ENCODE measurements at regions not wholly inside any gene's neighbourhood (a gene's known extent, or its start where the extent isn't known, plus 50 kb on each side); places are given as distances from the start of the nearest gene placed in this dataset.
A peak's percentile ranks its signal among the peaks of the same experiment; 100 is the strongest.

DNA sequence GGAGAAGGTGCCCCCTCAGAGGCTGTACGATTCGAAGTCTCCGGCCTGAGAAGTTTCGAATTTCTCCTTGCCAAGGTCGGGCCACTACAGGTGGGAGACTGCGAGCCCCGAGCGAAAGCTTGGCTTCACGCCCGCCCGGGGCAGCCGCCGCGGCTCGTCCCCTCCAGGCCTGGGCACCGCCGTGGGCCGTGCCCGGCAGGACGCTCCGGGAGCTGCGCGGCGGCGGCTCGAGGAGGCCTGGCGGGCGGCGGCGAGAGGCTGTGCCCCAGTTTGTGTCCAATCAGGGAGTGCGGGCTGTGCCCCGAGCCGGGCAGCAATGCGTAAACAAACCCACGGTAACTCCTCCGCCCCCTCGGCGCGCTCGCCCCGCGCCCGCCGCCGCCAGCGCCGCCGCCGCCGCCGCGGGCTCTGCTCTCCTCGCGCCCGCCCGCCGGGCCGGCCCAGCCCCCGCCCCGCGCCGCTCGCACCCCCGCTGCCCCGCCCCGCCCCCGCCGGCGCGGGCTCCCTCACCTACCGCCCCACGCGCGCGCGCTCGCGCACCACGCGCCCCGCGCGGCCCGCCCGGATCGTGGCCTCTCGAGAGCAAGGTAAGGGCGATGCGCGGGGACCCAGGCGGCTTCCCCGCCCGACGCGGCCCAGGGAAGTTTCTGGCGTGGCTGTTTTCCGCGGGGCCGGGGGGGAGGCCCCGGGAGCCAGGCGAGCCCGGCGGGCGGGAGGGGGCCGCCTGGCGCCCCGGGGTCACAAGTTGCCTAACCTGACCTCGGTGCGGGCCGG is 57.8 kb upstream of the PCGF5 start:
- peak; percentile 75 for DNase-seq (ENCODE audit: low spot score)
- TF ChIP-seq, protein P1, sequence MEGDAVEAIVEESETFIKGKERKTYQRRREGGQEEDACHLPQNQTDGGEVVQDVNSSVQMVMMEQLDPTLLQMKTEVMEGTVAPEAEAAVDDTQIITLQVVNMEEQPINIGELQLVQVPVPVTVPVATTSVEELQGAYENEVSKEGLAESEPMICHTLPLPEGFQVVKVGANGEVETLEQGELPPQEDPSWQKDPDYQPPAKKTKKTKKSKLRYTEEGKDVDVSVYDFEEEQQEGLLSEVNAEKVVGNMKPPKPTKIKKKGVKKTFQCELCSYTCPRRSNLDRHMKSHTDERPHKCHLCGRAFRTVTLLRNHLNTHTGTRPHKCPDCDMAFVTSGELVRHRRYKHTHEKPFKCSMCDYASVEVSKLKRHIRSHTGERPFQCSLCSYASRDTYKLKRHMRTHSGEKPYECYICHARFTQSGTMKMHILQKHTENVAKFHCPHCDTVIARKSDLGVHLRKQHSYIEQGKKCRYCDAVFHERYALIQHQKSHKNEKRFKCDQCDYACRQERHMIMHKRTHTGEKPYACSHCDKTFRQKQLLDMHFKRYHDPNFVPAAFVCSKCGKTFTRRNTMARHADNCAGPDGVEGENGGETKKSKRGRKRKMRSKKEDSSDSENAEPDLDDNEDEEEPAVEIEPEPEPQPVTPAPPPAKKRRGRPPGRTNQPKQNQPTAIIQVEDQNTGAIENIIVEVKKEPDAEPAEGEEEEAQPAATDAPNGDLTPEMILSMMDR (IDR thresholded peaks at IDR 0.05; ENCODE audit: extremely low read depth, insufficient read depth, missing control alignments), result no peak
- in situ Hi-C loops (cut with MboI; ENCODE audit: low pct_unique_long_range_greater_than_20kb, low sequenced_read_pairs, unreplicated experiment), result no loop called here

DNA sequence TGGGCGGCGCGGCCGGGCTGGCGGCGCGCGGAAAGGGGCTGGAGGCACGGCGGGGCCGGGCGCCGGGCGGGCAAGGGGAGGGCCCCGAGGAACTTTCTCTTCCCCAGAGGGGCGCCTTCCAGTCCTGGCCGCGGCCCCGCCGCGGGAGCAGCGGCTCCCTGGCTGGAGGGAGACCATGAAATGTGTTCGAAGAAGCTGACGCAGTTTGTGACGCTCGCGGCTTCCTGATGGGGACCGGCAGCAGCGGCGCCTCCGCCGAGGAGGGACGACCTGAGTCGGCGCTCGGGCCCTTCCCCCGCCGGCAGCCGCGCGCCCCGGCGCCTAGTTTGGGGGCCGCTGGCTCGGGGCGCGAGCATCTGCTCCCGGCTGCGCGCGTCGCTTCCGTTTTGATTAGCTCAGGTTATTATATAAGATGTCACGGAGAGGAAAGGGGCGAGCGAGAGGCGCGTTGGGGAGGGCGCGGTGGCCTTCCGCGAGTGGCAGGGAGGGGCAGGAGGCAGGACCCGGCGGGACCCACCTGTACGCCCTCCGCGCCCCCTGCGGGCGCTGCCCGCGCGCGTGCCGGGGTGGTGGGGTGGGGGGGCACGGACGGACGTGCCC is 57.1 kb upstream of the PCGF5 start:
- TF ChIP-seq, protein P1 (IDR thresholded peaks at IDR 0.05; ENCODE audit: extremely low read depth, insufficient read depth, missing control alignments), result peak; percentile 13
- DNase-seq (ENCODE audit: low spot score), result peak; percentile 82
- in situ Hi-C loops (cut with MboI; ENCODE audit: low pct_unique_long_range_greater_than_20kb, low sequenced_read_pairs, unreplicated experiment), result no loop called here

DNA sequence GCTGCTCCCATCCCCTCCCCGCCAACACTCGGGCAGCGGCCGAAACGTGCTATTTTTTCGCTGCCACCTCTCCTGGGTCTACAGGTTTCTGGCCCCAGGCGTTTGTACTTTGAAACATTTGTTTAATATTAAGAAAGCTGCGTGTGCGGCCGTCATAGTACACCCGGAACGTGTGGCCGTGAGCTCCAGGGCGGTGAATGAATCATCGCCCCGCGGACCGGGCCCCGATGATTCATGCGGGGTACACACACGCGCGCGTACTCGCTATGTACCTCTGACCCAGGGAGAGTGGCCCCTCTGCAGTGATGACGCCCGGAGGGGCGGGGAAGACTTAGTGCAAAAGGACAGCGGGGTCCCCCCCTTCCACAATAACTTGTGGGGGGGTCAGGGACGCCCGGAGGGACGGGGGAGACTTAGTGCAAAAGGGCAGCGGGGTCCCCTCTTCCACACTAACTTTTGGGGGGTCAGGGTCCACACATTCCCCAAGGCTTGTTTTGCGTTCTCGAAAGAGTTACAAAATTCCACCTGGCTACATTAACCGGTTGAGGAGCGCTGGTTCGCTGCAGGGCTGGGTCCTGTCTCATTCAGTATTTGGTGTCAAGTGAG is 56.5 kb upstream of the PCGF5 start:
- TF ChIP-seq, protein P1 (IDR thresholded peaks at IDR 0.05; ENCODE audit: extremely low read depth, insufficient read depth, missing control alignments), result no peak
- in situ Hi-C loops (cut with MboI; ENCODE audit: low pct_unique_long_range_greater_than_20kb, low sequenced_read_pairs, unreplicated experiment), result no loop called here
- peak; percentile 52 for DNase-seq (ENCODE audit: low spot score)

DNA sequence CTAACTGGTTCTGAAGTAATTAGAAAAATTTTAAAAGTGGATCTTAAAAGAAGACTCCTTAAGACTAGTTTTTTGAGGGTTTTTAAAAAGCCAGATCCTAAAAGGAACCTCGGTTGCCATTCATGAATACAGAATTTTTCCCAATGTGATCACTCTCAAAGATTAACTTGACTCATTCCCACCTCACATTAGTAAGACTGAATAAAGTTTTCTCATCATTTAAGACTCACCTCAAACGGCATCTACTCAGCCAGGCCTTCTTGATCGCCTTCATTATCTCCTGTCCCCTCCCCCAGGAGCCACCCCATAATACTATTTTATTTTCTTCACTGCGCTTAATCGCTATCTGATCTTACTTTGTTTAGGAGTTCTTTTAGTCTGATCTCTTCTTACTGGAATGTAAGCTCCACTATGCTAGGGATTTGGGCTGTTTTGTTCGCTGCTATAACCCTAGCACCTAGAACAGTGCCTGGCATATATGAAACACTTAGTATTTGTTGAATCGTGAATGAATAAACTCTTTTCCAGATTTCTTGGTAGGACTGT is 55.9 kb upstream of the PCGF5 start:
- no peak for DNase-seq (ENCODE audit: low spot score)
- TF ChIP-seq, protein P1 (IDR thresholded peaks at IDR 0.05; ENCODE audit: extremely low read depth, insufficient read depth, missing control alignments), result no peak
- in situ Hi-C loops (cut with MboI; ENCODE audit: low pct_unique_long_range_greater_than_20kb, low sequenced_read_pairs, unreplicated experiment), result no loop called here

DNA sequence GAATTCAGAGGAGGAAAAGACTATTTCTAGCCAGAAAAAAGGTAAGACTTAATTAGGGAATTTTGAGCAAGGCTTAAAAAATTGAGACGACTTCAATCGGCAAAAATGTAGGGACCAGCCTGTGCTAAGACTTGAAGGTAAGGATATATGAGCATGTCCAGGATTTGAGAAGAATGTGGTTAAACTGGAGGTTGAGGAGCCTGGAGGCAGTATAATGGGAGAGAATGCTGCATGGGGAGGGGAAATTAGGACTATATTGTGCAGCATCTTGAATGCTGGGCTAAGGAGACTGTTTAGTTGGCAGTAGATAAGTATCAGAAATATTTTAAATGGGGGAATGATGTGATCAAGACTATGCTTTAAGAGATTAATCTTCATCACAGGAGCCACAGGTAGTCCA is 53.1 kb upstream of the PCGF5 start:
- DNase-seq (ENCODE audit: low spot score), result no peak
- in situ Hi-C loops (cut with MboI; ENCODE audit: low pct_unique_long_range_greater_than_20kb, low sequenced_read_pairs, unreplicated experiment), result no loop called here
- TF ChIP-seq, protein P1 (IDR thresholded peaks at IDR 0.05; ENCODE audit: extremely low read depth, insufficient read depth, missing control alignments), result no peak

DNA sequence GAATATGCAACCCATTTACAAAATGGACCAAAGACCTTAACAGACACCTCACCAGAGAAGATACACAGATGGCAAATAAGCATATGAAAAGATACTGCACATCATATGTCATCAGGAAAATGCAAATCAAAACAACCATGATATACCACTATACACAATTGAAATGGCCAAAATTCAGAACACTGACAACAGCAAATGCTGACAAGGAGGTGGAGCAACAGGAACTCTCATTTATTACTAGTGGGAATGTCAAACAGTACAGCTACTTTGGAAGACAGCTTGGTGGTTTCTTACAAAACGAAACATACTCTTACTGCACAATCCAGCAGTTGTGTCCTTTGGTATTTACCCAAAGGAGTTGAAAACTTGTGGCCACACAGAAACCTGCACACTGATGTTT is 50.0 kb upstream of the PCGF5 start:
- TF ChIP-seq, protein P1 (IDR thresholded peaks at IDR 0.05; ENCODE audit: extremely low read depth, insufficient read depth, missing control alignments), result no peak
- DNase-seq (ENCODE audit: low spot score), result no peak
- in situ Hi-C loops (cut with MboI; ENCODE audit: low pct_unique_long_range_greater_than_20kb, low sequenced_read_pairs, unreplicated experiment), result no loop called here
